CD4-positive, alpha-beta T cell treated with Interleukin-6 at 100 ng/mL for 8 hours (primary cell): ENCODE measurements at regions not wholly inside any gene's neighbourhood (a gene's known extent, or its start where the extent isn't known, plus 50 kb on each side); places are given as distances from the start of the nearest gene placed in this dataset.
"Not testable (repeated sequence)": the region's sequence is repeated elsewhere in the genome, so short reads cannot be mapped to it uniquely, and the experiment has no call there.

ENCODE experiments used
- DNase-seq: peaks from one replicate; pipeline ENCODE4 v3.0.0-alpha.2; 2020; ENCODE audit warnings: mixed read lengths, low spot score

- DNase-seq = no peak
Observed at GRCh38 chr14:48580692-48581091, 905.3 kb upstream of the MDGA2 start.

GRCh38 chr14:48575772-48576171, 900.4 kb upstream of the MDGA2 start:
- no peak for DNase-seq

GRCh38 chr14:48568688-48569087, 893.3 kb upstream of the MDGA2 start:
- no peak for DNase-seq

- DNase-seq = no peak
Observed at GRCh38 chr14:48568252-48568651, 892.8 kb upstream of the MDGA2 start.

GRCh38 chr14:48563489-48563888, 888.1 kb upstream of the MDGA2 start:
- DNase-seq = no peak

- DNase-seq = not testable (repeated sequence)
Observed at GRCh38 chr14:48561438-48561837, 886.0 kb upstream of the MDGA2 start.

- no peak for DNase-seq
Observed at GRCh38 chr14:48560421-48560820, 885.0 kb upstream of the MDGA2 start.

- DNase-seq = no peak
Observed at GRCh38 chr14:48553443-48553842, 878.0 kb upstream of the MDGA2 start.

GRCh38 chr14:48546996-48547395, 871.6 kb upstream of the MDGA2 start:
- no peak for DNase-seq

- DNase-seq = no peak
Observed at GRCh38 chr14:48537600-48537999, 862.2 kb upstream of the MDGA2 start.

- DNase-seq = no peak
Observed at GRCh38 chr14:48536318-48536717, 860.9 kb upstream of the MDGA2 start.

GRCh38 chr14:48527832-48528231, 852.4 kb upstream of the MDGA2 start:
- no peak for DNase-seq

- DNase-seq = no peak
Observed at GRCh38 chr14:48526307-48526706, 850.9 kb upstream of the MDGA2 start.

- no peak for DNase-seq
Observed at GRCh38 chr14:48504921-48505320, 829.5 kb upstream of the MDGA2 start.

GRCh38 chr14:48490756-48491155, 815.4 kb upstream of the MDGA2 start:
- no peak for DNase-seq

GRCh38 chr14:48473944-48474343, 798.5 kb upstream of the MDGA2 start:
- DNase-seq = no peak

- no peak for DNase-seq
Observed at GRCh38 chr14:48456051-48456450, 780.6 kb upstream of the MDGA2 start.

GRCh38 chr14:48454887-48455286, 779.5 kb upstream of the MDGA2 start:
- DNase-seq = no peak

- no peak for DNase-seq
Observed at GRCh38 chr14:48452437-48452995, 777.1 kb upstream of the MDGA2 start.

GRCh38 chr14:48435221-48435620, 759.8 kb upstream of the MDGA2 start:
- no peak for DNase-seq

- DNase-seq = no peak
Observed at GRCh38 chr14:48430805-48431204, 755.4 kb upstream of the MDGA2 start.

- DNase-seq = no peak
Observed at GRCh38 chr14:48429512-48429911, 754.1 kb upstream of the MDGA2 start.

- DNase-seq = no peak
Observed at GRCh38 chr14:48417715-48418500, 742.5 kb upstream of the MDGA2 start.

GRCh38 chr14:48401321-48401720, 725.9 kb upstream of the MDGA2 start:
- DNase-seq = no peak
